ENCODE measurements at regions not wholly inside any gene's neighbourhood (a gene's known extent, or its start where the extent isn't known, plus 50 kb on each side); places are given as distances from the start of the nearest gene placed in this dataset.
"Not testable (repeated sequence)": the region's sequence is repeated elsewhere in the genome, so short reads cannot be mapped to it uniquely, and the experiment has no call there.

GRCh38 chr14:28613532-28613931 is 153.1 kb upstream of the FOXG1 start:
- no peak for DNase-seq (ENCODE audit: low spot score)

GRCh38 chr14:28626780-28627179 is 139.8 kb upstream of the FOXG1 start:
- DNase-seq (ENCODE audit: low spot score), result no peak

GRCh38 chr14:28629328-28630004 is 137.1 kb upstream of the FOXG1 start:
- no peak for DNase-seq (ENCODE audit: low spot score)

- DNase-seq (ENCODE audit: low spot score), result no peak
Observed at GRCh38 chr14:28630100-28630499, 136.5 kb upstream of the FOXG1 start.

GRCh38 chr14:28635387-28635786 is 131.2 kb upstream of the FOXG1 start:
- peak; percentile 30 for DNase-seq (ENCODE audit: low spot score)

GRCh38 chr14:28635816-28636215 is 130.8 kb upstream of the FOXG1 start:
- not testable (repeated sequence) for DNase-seq (ENCODE audit: low spot score)

- not testable (repeated sequence) for DNase-seq (ENCODE audit: low spot score)
Observed at GRCh38 chr14:28641189-28641588, 125.4 kb upstream of the FOXG1 start.

- no peak for DNase-seq (ENCODE audit: low spot score)
Observed at GRCh38 chr14:28651148-28651547, 115.4 kb upstream of the FOXG1 start.

- peak; percentile 23 for DNase-seq (ENCODE audit: low spot score)
Observed at GRCh38 chr14:28652782-28653181, 113.8 kb upstream of the FOXG1 start.

GRCh38 chr14:28653521-28653920 is 113.1 kb upstream of the FOXG1 start:
- no peak for DNase-seq (ENCODE audit: low spot score)

GRCh38 chr14:28656704-28657255 is 109.8 kb upstream of the FOXG1 start:
- no peak for DNase-seq (ENCODE audit: low spot score)

GRCh38 chr14:28661171-28661772 is 105.3 kb upstream of the FOXG1 start:
- no peak for DNase-seq (ENCODE audit: low spot score)

GRCh38 chr14:28666961-28667360 is 99.6 kb upstream of the FOXG1 start:
- no peak for DNase-seq (ENCODE audit: low spot score)

- peak; percentile 8 for DNase-seq (ENCODE audit: low spot score)
Observed at GRCh38 chr14:28671425-28671824, 95.2 kb upstream of the FOXG1 start.

- no peak for DNase-seq (ENCODE audit: low spot score)
Observed at GRCh38 chr14:28673056-28673455, 93.5 kb upstream of the FOXG1 start.

GRCh38 chr14:28676479-28676878 is 90.1 kb upstream of the FOXG1 start:
- DNase-seq (ENCODE audit: low spot score), result peak; percentile 45

GRCh38 chr14:28677381-28677780 is 89.2 kb upstream of the FOXG1 start:
- no peak for DNase-seq (ENCODE audit: low spot score)

- no peak for DNase-seq (ENCODE audit: low spot score)
Observed at GRCh38 chr14:28678887-28679286, 87.7 kb upstream of the FOXG1 start.

GRCh38 chr14:28681681-28682080 is 84.9 kb upstream of the FOXG1 start:
- no peak for DNase-seq (ENCODE audit: low spot score)

GRCh38 chr14:28690029-28690692 is 76.4 kb upstream of the FOXG1 start:
- no peak for DNase-seq (ENCODE audit: low spot score)

- no peak for DNase-seq (ENCODE audit: low spot score)
Observed at GRCh38 chr14:28695109-28695508, 71.5 kb upstream of the FOXG1 start.

GRCh38 chr14:28701733-28702132 is 64.9 kb upstream of the FOXG1 start:
- DNase-seq (ENCODE audit: low spot score), result no peak

- no peak for DNase-seq (ENCODE audit: low spot score)
Observed at GRCh38 chr14:28703482-28703881, 63.1 kb upstream of the FOXG1 start.
